ENCODE measurements at regions not wholly inside any gene's neighbourhood (a gene's known extent, or its start where the extent isn't known, plus 50 kb on each side); places are given as distances from the start of the nearest gene placed in this dataset.

- H3K4me1 Mint-ChIP-seq (ENCODE audit: low read depth, unreplicated experiment), result no peaks in the 10 kb centered on the region
- H3K27me3 Mint-ChIP-seq (ENCODE audit: unreplicated experiment), result no peaks in the 10 kb centered on the region
- H3K9me3 Mint-ChIP-seq (ENCODE audit: unreplicated experiment), result no peaks in the 10 kb centered on the region
- no peak for TF ChIP-seq CTCF (IDR thresholded peaks at IDR 0.05; ENCODE audit: partially characterized antibody, unreplicated experiment)
- no peak overlapping the region for H3K27ac Mint-ChIP-seq (ENCODE audit: unreplicated experiment)
- no peaks in the 10 kb centered on the region for H3K36me3 Mint-ChIP-seq (ENCODE audit: unreplicated experiment)
- no peak for DNase-seq
- H3K4me3 Mint-ChIP-seq (ENCODE audit: unreplicated experiment), result no peak overlapping the region
Measured at GRCh38 chr5:155750571-155750970, 576.4 kb upstream of the SGCD start.

GRCh38 chr5:155753943-155754581, 572.9 kb upstream of the SGCD start:
- TF ChIP-seq CTCF (IDR thresholded peaks at IDR 0.05; ENCODE audit: partially characterized antibody, unreplicated experiment), result no peak
- Mint-ChIP-seq H3K27me3 (ENCODE audit: unreplicated experiment) (no peaks in the 10 kb centered on the region), H3K4me3 (ENCODE audit: unreplicated experiment) (no peak overlapping the region), H3K36me3 (ENCODE audit: unreplicated experiment) (no peaks in the 10 kb centered on the region), H3K9me3 (ENCODE audit: unreplicated experiment) (no peaks in the 10 kb centered on the region), H3K4me1 (ENCODE audit: low read depth, unreplicated experiment) (no peaks in the 10 kb centered on the region), H3K27ac (ENCODE audit: unreplicated experiment) (no peak overlapping the region)
- no peak for DNase-seq

- Mint-ChIP-seq H3K9me3 (ENCODE audit: unreplicated experiment) (peaks cover 4% of the 10 kb centered on the region), H3K27me3 (ENCODE audit: unreplicated experiment) (peaks cover 2% of the 10 kb centered on the region), H3K4me3 (ENCODE audit: unreplicated experiment) (no peak overlapping the region), H3K27ac (ENCODE audit: unreplicated experiment) (no peak overlapping the region), H3K36me3 (ENCODE audit: unreplicated experiment) (peaks cover 6% of the 10 kb centered on the region), H3K4me1 (ENCODE audit: low read depth, unreplicated experiment) (no peaks in the 10 kb centered on the region)
- TF ChIP-seq CTCF (IDR thresholded peaks at IDR 0.05; ENCODE audit: partially characterized antibody, unreplicated experiment), result no peak
- no peak for DNase-seq
Measured at GRCh38 chr5:155759252-155759651, 567.7 kb upstream of the SGCD start.

- DNase-seq, result no peak
- H3K27me3 Mint-ChIP-seq (ENCODE audit: unreplicated experiment), result peaks cover 2% of the 10 kb centered on the region
- no peak overlapping the region for H3K4me3 Mint-ChIP-seq (ENCODE audit: unreplicated experiment)
- H3K27ac Mint-ChIP-seq (ENCODE audit: unreplicated experiment), result no peak overlapping the region
- no peaks in the 10 kb centered on the region for H3K4me1 Mint-ChIP-seq (ENCODE audit: low read depth, unreplicated experiment)
- TF ChIP-seq CTCF (IDR thresholded peaks at IDR 0.05; ENCODE audit: partially characterized antibody, unreplicated experiment), result no peak
- peaks cover 4% of the 10 kb centered on the region for H3K9me3 Mint-ChIP-seq (ENCODE audit: unreplicated experiment)
- H3K36me3 Mint-ChIP-seq (ENCODE audit: unreplicated experiment), result peaks cover 6% of the 10 kb centered on the region
Measured at GRCh38 chr5:155759984-155760383, 567.0 kb upstream of the SGCD start.

- no peaks in the 10 kb centered on the region for H3K4me1 Mint-ChIP-seq (ENCODE audit: low read depth, unreplicated experiment)
- H3K36me3 Mint-ChIP-seq (ENCODE audit: unreplicated experiment), result peaks cover 6% of the 10 kb centered on the region
- H3K4me3 Mint-ChIP-seq (ENCODE audit: unreplicated experiment), result no peak overlapping the region
- TF ChIP-seq CTCF (IDR thresholded peaks at IDR 0.05; ENCODE audit: partially characterized antibody, unreplicated experiment), result no peak
- peaks cover 2% of the 10 kb centered on the region for H3K27me3 Mint-ChIP-seq (ENCODE audit: unreplicated experiment)
- peaks cover 4% of the 10 kb centered on the region for H3K9me3 Mint-ChIP-seq (ENCODE audit: unreplicated experiment)
- no peak for DNase-seq
- peak overlapping the region; percentile 26 for H3K27ac Mint-ChIP-seq (ENCODE audit: unreplicated experiment)
Measured at GRCh38 chr5:155761502-155761901, 565.5 kb upstream of the SGCD start.
